GM12891 (cell line): ENCODE measurements at regions not wholly inside any gene's neighbourhood (a gene's known extent, or its start where the extent isn't known, plus 50 kb on each side); places are given as distances from the start of the nearest gene placed in this dataset.

Experiments used
- DNase-seq: peaks from one replicate; pipeline ENCODE4 v3.0.0; 2011; ENCODE audit warnings: low spot score; ENCODE audit not compliant: insufficient read length
- FAIRE-seq: peaks from 2 replicates; lab custom pipeline; 2011; peaks lifted over from hg19 to GRCh38; lab: Jason Lieb, UNC
- PAX5 ChIP-seq: IDR thresholded peaks from 2 replicates; pipeline ENCODE4 v1.6.1; 2011; ENCODE audit warnings: low read length, moderate library complexity, mild to moderate bottlenecking; ENCODE audit not compliant: insufficient read depth, severe bottlenecking
- POLR2A ChIP-seq: IDR thresholded peaks from 2 replicates; pipeline ENCODE4 v1.6.1; 2011; ENCODE audit warnings: low read depth, low read length, control low read depth
- POLR2AphosphoS5 ChIP-seq: IDR thresholded peaks from 2 replicates; pipeline ENCODE4 v1.6.1; 2011; ENCODE audit warnings: low read depth, low read length, control low read depth
- POU2F2 ChIP-seq: IDR thresholded peaks from 2 replicates; pipeline ENCODE4 v1.6.1; 2011; ENCODE audit warnings: low read depth, mild to moderate bottlenecking, control low read depth, low read length, moderate library complexity
- SPI1 ChIP-seq: IDR thresholded peaks from 2 replicates; pipeline ENCODE4 v1.6.1; 2011; ENCODE audit warnings: low read depth, low read length, control low read depth
- TAF1 ChIP-seq: IDR thresholded peaks from 2 replicates; pipeline ENCODE4 v1.6.1; 2011; ENCODE audit warnings: low read depth, low read length, control low read depth

DNA sequence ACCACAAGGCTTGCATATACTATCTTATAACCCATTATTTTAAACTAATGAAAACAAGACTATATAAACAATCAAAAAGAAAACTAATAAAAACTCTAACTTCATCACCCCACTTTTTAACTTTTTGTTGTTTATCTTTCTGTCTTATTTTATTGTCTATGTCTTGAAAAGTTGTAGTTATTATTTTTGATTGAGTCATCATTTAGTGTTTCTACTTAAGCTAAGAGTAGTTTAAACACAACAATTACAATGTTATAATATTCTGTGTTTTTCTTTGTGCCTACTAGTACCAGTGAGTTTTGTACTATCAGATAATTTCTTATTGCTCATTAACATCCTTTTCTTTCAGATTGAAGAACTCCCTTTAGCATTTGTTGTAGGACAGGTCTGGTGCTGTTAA, 318.7 kb upstream of the ATP5MC3 start:
- FAIRE-seq = no peak
- TF ChIP-seq PAX5 (no peak), POLR2A (no peak), POU2F2 (no peak)

DNA sequence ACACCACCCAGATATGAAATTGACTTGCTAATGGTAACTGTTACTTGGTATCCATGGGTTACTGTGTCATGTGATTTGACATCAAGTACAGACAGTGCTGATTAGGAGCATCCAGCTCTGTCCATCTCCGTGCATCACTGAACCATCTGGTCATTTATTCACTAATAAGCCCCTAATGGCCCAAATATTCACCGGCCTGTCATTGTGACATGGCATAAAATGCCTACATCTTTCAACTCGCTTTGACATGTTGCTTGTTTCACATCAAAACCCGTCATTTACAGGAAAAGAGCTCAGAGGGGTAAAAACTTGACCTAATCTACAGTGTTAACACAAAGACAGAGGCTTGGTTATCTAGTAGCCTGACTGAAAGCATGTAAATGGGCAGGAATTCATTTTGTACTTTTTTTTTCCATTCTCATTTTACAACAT, 308.9 kb upstream of the ATP5MC3 start:
- DNase-seq = no peak
- TF ChIP-seq SPI1 (no peak), POU2F2 (no peak), POLR2AphosphoS5 (no peak), POLR2A (no peak), TAF1 (no peak), PAX5 (no peak)
- FAIRE-seq = no peak

More for the DNA sequence above, 318.7 kb upstream of the ATP5MC3 start:
- DNase-seq = no peak

DNA sequence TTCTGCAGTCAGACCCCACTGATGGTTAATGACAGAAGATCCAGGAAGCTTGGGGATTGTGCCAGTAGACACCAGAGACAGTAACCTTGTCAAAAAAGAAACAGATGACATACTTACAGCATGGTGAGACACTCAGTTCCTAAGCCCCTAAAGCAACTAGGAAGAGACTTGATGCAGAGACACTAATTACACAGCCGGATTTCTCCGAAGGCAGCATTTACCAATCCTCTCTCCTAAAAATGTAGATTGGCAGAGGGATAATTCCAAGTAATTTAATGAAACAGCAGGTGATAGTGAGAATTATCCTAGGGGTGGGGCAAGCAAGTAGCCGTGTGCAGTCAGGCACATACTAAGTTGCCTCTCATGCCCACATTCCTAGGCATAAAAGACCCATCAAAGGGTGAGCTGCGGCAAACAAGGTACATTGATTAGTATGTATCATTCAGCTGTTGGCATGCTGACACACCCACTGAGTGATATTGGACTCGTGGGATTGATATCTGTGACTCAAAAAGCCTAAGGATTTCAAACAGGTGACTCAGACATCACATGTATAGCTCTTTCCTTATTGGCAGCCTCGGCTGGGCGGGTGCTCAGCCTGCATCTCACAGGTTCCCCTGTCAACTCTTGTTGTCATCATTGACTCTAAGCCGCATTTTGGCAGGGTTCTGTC, 296.7 kb upstream of the ATP5MC3 start:
- TF ChIP-seq POU2F2 (no peak), TAF1 (no peak), POLR2A (no peak), PAX5 (no peak)
- DNase-seq (no peak), FAIRE-seq (no peak)

DNA sequence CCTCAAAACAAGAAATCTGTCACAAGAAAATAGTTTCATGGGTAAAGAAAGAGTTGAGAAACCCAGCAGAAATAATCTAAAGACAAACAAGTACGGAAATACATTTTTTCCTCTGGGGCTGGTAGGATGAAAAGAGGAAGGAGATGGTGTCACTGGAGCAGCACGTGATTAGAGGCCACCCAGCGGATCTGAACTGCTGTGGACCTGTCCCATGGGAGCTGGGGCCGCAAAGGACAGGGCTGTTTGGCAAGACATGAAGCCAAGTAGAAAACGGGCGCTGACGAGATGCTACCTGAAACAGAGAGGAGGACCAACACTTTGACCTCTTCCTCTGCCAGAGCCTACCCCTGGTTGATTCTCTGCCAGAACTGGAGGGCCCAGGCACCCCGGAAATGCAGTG, 295.4 kb upstream of the ATP5MC3 start:
- no peak for DNase-seq
- TF ChIP-seq POLR2A (no peak), TAF1 (no peak), PAX5 (no peak), SPI1 (no peak), POLR2AphosphoS5 (no peak), POU2F2 (no peak)
- no peak for FAIRE-seq

DNA sequence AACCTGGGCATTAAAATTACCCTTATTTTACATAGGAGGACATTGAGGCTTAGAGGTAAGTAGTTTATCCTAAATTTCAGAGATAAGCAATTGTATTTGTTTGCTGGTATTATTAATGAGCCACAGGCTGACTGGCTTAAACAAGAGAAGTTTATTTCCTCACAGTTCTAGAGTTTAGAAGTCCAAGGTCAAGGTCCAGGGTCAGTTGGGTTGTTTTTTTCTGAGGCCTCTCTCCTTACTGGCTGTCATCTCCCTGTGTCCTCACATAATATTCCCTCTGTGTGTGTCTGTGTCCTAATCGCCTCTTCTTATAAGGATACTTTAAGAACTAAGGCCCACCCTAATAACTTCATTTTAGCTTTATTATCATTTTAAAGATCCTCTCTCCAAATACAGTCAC, 294.9 kb upstream of the ATP5MC3 start:
- FAIRE-seq (no peak), DNase-seq (no peak)
- TF ChIP-seq TAF1 (no peak), SPI1 (no peak), POU2F2 (no peak), PAX5 (no peak), POLR2AphosphoS5 (no peak), POLR2A (no peak)

DNA sequence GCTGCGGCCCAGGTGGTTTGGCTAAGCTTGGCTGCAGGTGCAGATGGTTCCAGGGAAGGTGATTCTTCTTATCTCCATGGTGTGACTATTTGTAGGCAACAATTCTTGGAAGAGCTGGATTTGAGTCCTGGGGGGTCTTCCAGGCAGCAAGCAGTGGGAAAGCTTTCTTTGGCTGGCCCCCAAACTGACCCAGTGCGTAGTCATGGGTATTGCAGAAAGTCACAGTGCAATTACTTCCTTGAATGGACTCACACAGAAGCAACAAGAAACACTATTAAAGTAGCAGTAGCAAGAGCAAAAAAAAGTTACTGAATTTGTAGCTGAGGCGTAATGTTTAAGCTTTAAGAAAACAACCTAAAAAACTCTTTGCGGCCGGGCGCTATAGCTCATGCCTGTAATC, 293.6 kb upstream of the ATP5MC3 start:
- TF ChIP-seq PAX5 (no peak), POLR2AphosphoS5 (no peak), SPI1 (no peak), POU2F2 (no peak), POLR2A (no peak)
- DNase-seq (no peak), FAIRE-seq (no peak)

DNA sequence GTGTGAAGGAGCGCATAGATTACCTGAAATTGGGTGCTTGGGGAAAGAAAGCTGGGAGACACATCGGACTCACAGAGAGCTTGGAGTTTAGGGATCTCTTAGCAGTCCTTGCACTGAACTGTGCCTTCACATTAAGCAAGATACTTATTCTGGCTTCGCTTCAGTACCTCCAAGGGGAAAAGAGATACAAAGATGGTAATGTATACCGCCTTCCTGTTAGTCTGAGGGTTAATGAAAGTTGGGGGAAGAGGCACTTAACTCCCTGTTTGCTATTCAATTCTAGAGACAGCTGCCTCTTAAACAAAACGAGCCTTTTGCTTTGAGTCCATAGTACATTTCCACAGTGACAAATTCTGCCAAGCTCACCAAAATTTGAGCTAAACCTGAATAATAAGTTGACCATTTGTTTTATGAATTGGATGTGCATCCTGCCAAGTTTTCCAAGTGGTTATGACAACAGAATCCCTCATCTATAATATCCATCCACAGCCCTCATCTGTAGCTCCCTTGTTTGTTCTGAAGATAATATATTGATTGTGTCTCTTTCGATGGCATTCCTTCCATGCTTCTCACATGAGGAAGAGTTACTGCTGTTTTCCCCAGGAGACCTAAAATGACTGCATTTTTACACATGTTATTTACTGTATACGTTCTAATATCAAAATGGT, 287.1 kb upstream of the ATP5MC3 start:
- DNase-seq = no peak
- TF ChIP-seq POU2F2 (no peak), PAX5 (no peak), TAF1 (no peak), POLR2AphosphoS5 (no peak), POLR2A (no peak)

DNA sequence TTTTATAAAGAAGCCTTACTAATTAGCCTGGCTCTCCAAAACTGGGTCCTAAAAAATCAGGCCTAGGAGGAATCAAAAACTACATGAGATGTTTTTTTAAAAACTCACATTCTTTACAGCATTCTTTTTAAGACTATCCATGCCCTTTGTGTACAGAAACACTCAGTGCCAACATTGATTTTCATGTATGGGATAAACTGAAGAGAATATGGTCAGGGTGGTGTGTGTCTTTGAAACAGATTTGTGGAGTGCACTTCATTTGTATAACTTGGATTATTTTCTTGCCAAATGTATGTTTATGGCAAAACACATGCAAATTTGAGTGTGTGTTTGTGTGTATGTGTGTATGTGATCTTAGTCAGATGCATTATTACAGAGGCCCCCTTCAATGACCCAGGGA, 283.6 kb upstream of the ATP5MC3 start:
- FAIRE-seq (no peak), DNase-seq (no peak)
- no peak for TF ChIP-seq PAX5
- no peak for TF ChIP-seq POU2F2
- TF ChIP-seq SPI1 = no peak
- no peak for TF ChIP-seq POLR2AphosphoS5
- TF ChIP-seq TAF1 = no peak
- no peak for TF ChIP-seq POLR2A

More for the DNA sequence above, 287.1 kb upstream of the ATP5MC3 start:
- no peak for FAIRE-seq

DNA sequence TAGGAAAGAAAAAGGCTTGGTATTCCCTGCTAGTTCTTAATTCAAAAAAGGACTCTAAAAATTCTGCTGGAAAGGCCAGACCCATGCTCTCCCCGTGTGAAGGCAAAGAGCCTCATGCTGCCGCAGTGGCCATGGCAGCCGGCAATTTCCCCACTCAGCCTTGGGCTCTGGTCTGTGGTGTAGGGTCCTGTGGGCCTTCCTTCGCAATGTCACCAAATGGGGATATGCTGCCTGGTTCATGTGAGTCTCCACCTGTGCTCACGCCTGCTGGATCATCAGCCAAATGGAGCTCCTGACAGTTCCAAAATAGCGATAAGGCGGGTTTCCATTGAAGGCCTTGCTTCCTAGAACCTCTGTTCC, 282.8 kb upstream of the ATP5MC3 start:
- no peak for FAIRE-seq
- TF ChIP-seq POU2F2 (no peak), TAF1 (no peak), POLR2A (no peak), POLR2AphosphoS5 (no peak)

DNA sequence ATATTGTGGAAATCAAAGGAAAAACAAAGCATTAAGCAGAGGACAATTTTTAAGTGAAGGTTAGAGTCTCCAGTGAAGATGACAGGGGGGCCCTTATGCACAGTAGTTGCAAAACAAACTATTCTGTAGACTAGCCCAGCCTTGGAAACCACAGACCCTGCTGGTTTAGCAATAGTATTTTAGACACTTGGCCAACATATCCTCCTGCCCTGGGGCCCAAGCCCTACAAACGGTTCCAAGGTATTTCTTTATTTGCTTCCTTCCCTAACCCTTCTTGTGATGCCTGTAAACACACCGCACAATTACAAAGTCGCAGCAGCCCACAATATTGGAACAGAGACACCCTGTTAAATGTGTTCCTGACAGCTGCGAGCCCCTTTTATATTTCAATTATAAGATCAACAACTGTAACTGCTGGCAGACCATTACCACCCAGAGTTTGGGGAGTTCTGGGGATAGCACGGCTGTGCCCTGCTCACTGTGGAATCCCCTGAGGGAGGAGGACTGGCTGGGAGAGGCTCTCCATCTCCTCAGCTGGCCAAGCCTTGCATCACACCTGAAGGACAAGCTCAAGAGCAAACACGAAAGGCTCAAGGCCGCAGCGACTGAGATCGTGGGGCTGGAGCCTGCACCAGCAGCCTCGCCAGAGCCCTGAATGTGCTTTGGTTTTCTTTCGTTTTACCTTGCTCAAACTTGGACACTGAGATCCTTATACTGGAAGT, 282.2 kb upstream of the ATP5MC3 start:
- no peak for DNase-seq
- no peak for TF ChIP-seq POLR2A
- TF ChIP-seq SPI1 = no peak
- no peak for TF ChIP-seq POU2F2
- no peak for TF ChIP-seq PAX5
- FAIRE-seq = no peak

More for the DNA sequence above, 282.8 kb upstream of the ATP5MC3 start:
- no peak for DNase-seq
